ENCODE measurements at regions not wholly inside any gene's neighbourhood (a gene's known extent, or its start where the extent isn't known, plus 50 kb on each side); places are given as distances from the start of the nearest gene placed in this dataset.

DNA sequence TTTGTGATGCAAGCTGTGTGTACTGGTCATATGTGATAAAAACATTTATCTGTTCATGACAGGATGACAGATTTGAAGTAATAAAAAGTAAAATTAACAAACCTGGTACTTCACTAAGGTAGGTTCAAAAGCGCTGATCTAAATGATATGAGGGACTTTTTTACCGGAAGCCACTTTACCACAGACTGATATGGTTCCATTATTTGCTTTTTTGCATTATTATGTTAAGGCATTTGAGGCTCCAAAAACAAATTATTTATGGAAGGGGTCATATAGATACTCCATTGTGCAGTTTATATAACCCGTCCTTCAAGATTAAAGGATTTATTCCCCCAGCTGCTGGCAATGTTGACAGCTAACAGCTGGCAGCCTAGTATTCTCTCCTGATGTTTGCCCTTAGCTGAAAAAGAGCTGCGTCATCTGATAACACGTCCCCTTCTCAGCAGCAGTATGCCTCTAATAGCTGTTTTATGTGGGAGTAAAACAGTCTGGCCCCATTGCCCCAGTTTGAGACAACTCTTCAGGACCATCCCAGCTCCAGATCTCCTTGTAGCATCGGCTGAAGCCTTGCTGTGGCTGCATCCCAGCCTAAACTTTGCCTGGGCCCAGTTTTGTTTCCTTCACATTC is 84.8 kb upstream of the XIRP2 start (continued):
- TF ChIP-seq REST (IDR thresholded peaks at IDR 0.05; ENCODE audit: unreplicated experiment) = no peak
- no peak for TF ChIP-seq STAT1 (IDR thresholded peaks at IDR 0.05; ENCODE audit: unreplicated experiment)
- no peak for TF ChIP-seq ZNF114 (CRISPR knock-in tag; IDR thresholded peaks at IDR 0.05)
- TF ChIP-seq EZH2phosphoT487 (IDR thresholded peaks at IDR 0.05; ENCODE audit: unreplicated experiment) = no peak
- TF ChIP-seq CREB1 (CRISPR knock-in tag; IDR thresholded peaks at IDR 0.05; ENCODE audit: low read depth) = no peak
- no peak for TF ChIP-seq POLR2AphosphoS5 (IDR thresholded peaks at IDR 0.05; ENCODE audit: low read depth)
- TF ChIP-seq CTCF (conservative IDR thresholded peaks at IDR 0.05; ENCODE audit: low read depth in 2 of 2) = no peak
- TF ChIP-seq, protein P1, sequence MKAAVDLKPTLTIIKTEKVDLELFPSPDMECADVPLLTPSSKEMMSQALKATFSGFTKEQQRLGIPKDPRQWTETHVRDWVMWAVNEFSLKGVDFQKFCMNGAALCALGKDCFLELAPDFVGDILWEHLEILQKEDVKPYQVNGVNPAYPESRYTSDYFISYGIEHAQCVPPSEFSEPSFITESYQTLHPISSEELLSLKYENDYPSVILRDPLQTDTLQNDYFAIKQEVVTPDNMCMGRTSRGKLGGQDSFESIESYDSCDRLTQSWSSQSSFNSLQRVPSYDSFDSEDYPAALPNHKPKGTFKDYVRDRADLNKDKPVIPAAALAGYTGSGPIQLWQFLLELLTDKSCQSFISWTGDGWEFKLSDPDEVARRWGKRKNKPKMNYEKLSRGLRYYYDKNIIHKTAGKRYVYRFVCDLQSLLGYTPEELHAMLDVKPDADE (IDR thresholded peaks at IDR 0.05) = no peak
- TF ChIP-seq JUNB (IDR thresholded peaks at IDR 0.05; ENCODE audit: unreplicated experiment) = no peak

- Histone ChIP-seq H2AFZ (no peak overlapping the region), H3K9me2 (ENCODE audit: insufficient read depth) (no peaks in the 10 kb centered on the region), H3K79me2 (replicated peaks; ENCODE audit: insufficient read depth) (no peaks in the 10 kb centered on the region), H3K27ac (ENCODE audit: low read depth) (no peak overlapping the region), H3K27me3 (ENCODE audit: insufficient read depth) (no peaks in the 10 kb centered on the region), H3K36me3 (ENCODE audit: insufficient read depth) (no peaks in the 10 kb centered on the region), H3K4me1 (ENCODE audit: insufficient read depth) (no peaks in the 10 kb centered on the region), H4K20me1 (replicated peaks; ENCODE audit: insufficient read depth) (no peaks in the 10 kb centered on the region), H3K4me2 (no peak overlapping the region), H3K4me3 (no peak overlapping the region), H3F3A (replicated peaks; ENCODE audit: low read depth) (no peaks in the 10 kb centered on the region)
- H3K27me3 Mint-ChIP-seq (ENCODE audit: insufficient read depth, low read depth, poor library complexity) = no peaks in the 10 kb centered on the region
- ATAC-seq (no peak), DNase-seq (ENCODE audit: low spot score) (no peak)
- peaks cover 5% of the 10 kb centered on the region; the same call in 2 of the 3 replicates for H3K4me1 Mint-ChIP-seq
- H3K9me3 Mint-ChIP-seq = no peaks in the 10 kb centered on the region; the same call in 2 of the 3 replicates
- no peak overlapping the region for H3K4me3 Mint-ChIP-seq
- H3K27ac Mint-ChIP-seq = no peak overlapping the region
- H3K36me3 Mint-ChIP-seq (ENCODE audit: low read depth) = no peaks in the 10 kb centered on the region; the same call in 2 of the 3 replicates
- TF ChIP-seq REST (IDR thresholded peaks at IDR 0.05; ENCODE audit: unreplicated experiment) = no peak
Observed at GRCh38 chr2:166802475-166802874, 85.8 kb upstream of the XIRP2 start.

Data from GM23338 (cell line).